Endothelial cell of umbilical vein (primary cell): ENCODE measurements at regions not wholly inside any gene's neighbourhood (a gene's known extent, or its start where the extent isn't known, plus 50 kb on each side); places are given as distances from the start of the nearest gene placed in this dataset.

ENCODE experiments used
- BruUV-seq: library from RNA; stranded (reverse); fragments of 400-500 nt; replicated peaks from 2 replicates; lab custom pipeline; 2021; lab: Mats Ljungman, UMichigan
- CTCF ChIA-PET: fragments of 300-600, 350-600 bp; sonication (Branson Sonifier 250); formaldehyde crosslinking; loops from one replicate; lab custom pipeline; 2021; ENCODE audit warnings: antibody characterized with exemption, inconsistent platforms; lab: Charles Lee
- POLR2A ChIA-PET: fragments of 300-600, 350-600 bp; sonication (Branson Sonifier 250); formaldehyde crosslinking; loops from one replicate; lab custom pipeline; 2021; ENCODE audit warnings: antibody characterized with exemption, inconsistent platforms; lab: Charles Lee
- DNase-seq: peaks from one replicate; pipeline ENCODE4 v3.0.0-alpha.2; 2011; ENCODE audit warnings: low read depth, low spot score
- FAIRE-seq: peaks from 2 replicates; lab custom pipeline; 2011; peaks lifted over from hg19 to GRCh38; lab: Jason Lieb, UNC
- H2AFZ ChIP-seq: 2 replicates; pipeline ENCODE4 v1.6.0; 2012; ENCODE audit warnings: low read depth, low read length, control low read depth, inconsistent platforms
- H3K27ac ChIP-seq: 2 replicates; pipeline ENCODE4 v1.5.1; 2011; ENCODE audit warnings: low read depth, mild to moderate bottlenecking, control low read depth, low read length, moderate library complexity; ENCODE audit not compliant: insufficient read depth
- H3K27me3 ChIP-seq, 2 experiments: 2 replicates each; pipeline versions ENCODE4 v1.6.0 to v1.6.1; 2011; ENCODE audit warnings: low read length in 2 of 2, mixed read lengths in 1 of 2; ENCODE audit not compliant: control insufficient read depth in 2 of 2, insufficient read depth in 2 of 2
- H3K36me3 ChIP-seq, 2 experiments: 2 replicates in 1 of 2; 3 replicates in 1 of 2; pipeline ENCODE4 v1.5.1; 2011; ENCODE audit warnings: low read length in 2 of 2, mild to moderate bottlenecking in 1 of 2, moderate library complexity in 1 of 2; ENCODE audit not compliant: control insufficient read depth in 2 of 2, insufficient read depth in 2 of 2; ENCODE audit errors: extremely low read depth in 1 of 2
- H3K4me1 ChIP-seq: 3 replicates; pipeline ENCODE4 v1.5.1; 2011; ENCODE audit warnings: mild to moderate bottlenecking, low read length; ENCODE audit not compliant: control insufficient read depth, insufficient read depth; ENCODE audit errors: extremely low read depth
- H3K4me2 ChIP-seq: 2 replicates; pipeline ENCODE4 v1.6.1; 2011; ENCODE audit warnings: low read length, control low read depth, mixed read lengths; ENCODE audit not compliant: insufficient read depth
- H3K4me3 ChIP-seq, 3 experiments: fragments of 200-600 bp in 1 of 3; sonication (generic), shearing (Covaris generic) in 1 of 3; replicated peaks in 1 of 3; 2 replicates each; pipeline ENCODE4 v1.5.1; 2011 to 2016; ENCODE audit warnings: control low read depth in 3 of 3, low read length in 3 of 3, mild to moderate bottlenecking in 2 of 3, inconsistent platforms in 1 of 3, low read depth in 1 of 3, moderate library complexity in 1 of 3; ENCODE audit not compliant: insufficient read depth in 1 of 3
- H3K79me2 ChIP-seq: 2 replicates; pipeline ENCODE4 v1.6.0; 2012; ENCODE audit warnings: low read length, inconsistent platforms; ENCODE audit not compliant: control insufficient read depth, insufficient read depth
- H3K9ac ChIP-seq: replicated peaks from 2 replicates; pipeline ENCODE3; 2011; ENCODE audit warnings: low read length, control low read depth; ENCODE audit not compliant: insufficient read depth; ENCODE audit errors: extremely low read depth
- H3K9me1 ChIP-seq: replicated peaks from 3 replicates; pipeline ENCODE4 v1.6.0; 2011; ENCODE audit warnings: mild to moderate bottlenecking, low read length; ENCODE audit not compliant: control insufficient read depth, insufficient read depth; ENCODE audit errors: extremely low read depth
- H3K9me3 ChIP-seq: replicated peaks from 2 replicates; pipeline ENCODE4 v1.5.1; 2012; ENCODE audit warnings: low read length, inconsistent platforms; ENCODE audit not compliant: control insufficient read depth, insufficient read depth
- H4K20me1 ChIP-seq: replicated peaks from 2 replicates; pipeline ENCODE3; 2011; ENCODE audit warnings: mild to moderate bottlenecking, low read length; ENCODE audit not compliant: control insufficient read depth, insufficient read depth; ENCODE audit errors: extremely low read depth
- CTCF ChIP-seq, 2 donors: IDR thresholded peaks; 1 replicate in 1 of 2; 2 replicates in 1 of 2; pipeline ENCODE4 v1.5.1; 2011; ENCODE audit warnings: low read length in 2 of 2, mild to moderate bottlenecking in 2 of 2, moderate library complexity in 2 of 2, control low read depth in 1 of 2, inconsistent platforms in 1 of 2, low read depth in 1 of 2; ENCODE audit not compliant: insufficient read depth in 1 of 2; ENCODE audit errors: extremely low read depth in 1 of 2
- EZH2 ChIP-seq: IDR thresholded peaks from 2 replicates; pipeline ENCODE4 v1.6.1; 2012; ENCODE audit warnings: borderline replicate concordance, low read depth, mild to moderate bottlenecking, moderate library complexity, low read length, inconsistent platforms; ENCODE audit not compliant: severe bottlenecking
- FOS ChIP-seq: IDR thresholded peaks from 2 replicates; pipeline ENCODE4 v1.6.1; 2011; ENCODE audit warnings: mild to moderate bottlenecking, low read length, moderate library complexity, borderline replicate concordance; ENCODE audit not compliant: insufficient read depth
- GATA2 ChIP-seq: IDR thresholded peaks from 2 replicates; pipeline ENCODE4 v1.7.0; 2011; ENCODE audit warnings: low read depth, mild to moderate bottlenecking, moderate library complexity, mixed read lengths, low read length; ENCODE audit not compliant: insufficient read length, insufficient read depth
- JUN ChIP-seq: IDR thresholded peaks from 2 replicates; pipeline ENCODE4 v1.6.1; 2011; ENCODE audit warnings: borderline replicate concordance, low read depth; ENCODE audit not compliant: insufficient read length, insufficient read depth
- MAX ChIP-seq: IDR thresholded peaks from 2 replicates; pipeline ENCODE4 v1.6.1; 2011; ENCODE audit not compliant: insufficient read depth, insufficient read length
- MYC ChIP-seq: IDR thresholded peaks from one replicate; pipeline ENCODE4 v1.6.1; 2011; ENCODE audit warnings: mild to moderate bottlenecking, low read depth, low read length
- POLR2A ChIP-seq: IDR thresholded peaks from 2 replicates; pipeline ENCODE4 v1.6.1; 2012; ENCODE audit warnings: low read depth, mild to moderate bottlenecking, control low read depth, low read length
- POLR2AphosphoS5 ChIP-seq: IDR thresholded peaks from 2 replicates; pipeline ENCODE4 v1.6.1; 2012; ENCODE audit warnings: low read depth, mild to moderate bottlenecking, control low read depth, low read length, moderate library complexity; ENCODE audit not compliant: insufficient read depth
- dilution Hi-C: fragments of 300-500 bp; cut with MboI; formaldehyde crosslinking; loops from one replicate; pipeline ENCODE4 v1.15.0; 2019; ENCODE audit warnings: low sequenced_read_pairs; ENCODE audit not compliant: extremely low pct_ligation_motif_present
- intact Hi-C: fragments of 100-400 bp; cut with micrococcal nuclease; formaldehyde crosslinking; loops from one replicate; pipeline ENCODE4 v1.10.0; 2022

DNA sequence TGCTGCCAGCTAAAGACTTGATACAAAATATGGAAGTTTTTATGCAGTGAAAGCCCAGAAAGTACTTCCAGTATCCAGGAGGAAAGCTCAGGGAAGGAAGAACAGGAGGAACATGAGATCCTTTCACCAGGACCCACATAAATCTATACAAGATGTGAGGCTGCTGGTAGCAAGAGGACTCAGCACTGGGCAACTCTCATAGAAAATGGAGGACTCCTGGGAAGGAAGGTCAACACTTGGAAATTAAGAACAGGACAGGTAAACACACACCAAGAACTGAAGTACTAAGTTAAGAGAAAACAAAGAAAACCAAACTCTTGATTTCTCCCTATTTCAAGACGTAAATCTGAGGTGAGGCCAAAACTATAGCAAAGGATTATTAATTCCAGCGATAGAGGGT, 220.5 kb upstream of the HSF2 start:
- Histone ChIP-seq H4K20me1 (no peaks in the 10 kb centered on the region), H3K27ac (no peak overlapping the region), H2AFZ (no peak overlapping the region), H3K4me1 (no peaks in the 10 kb centered on the region), H3K4me2 (no peak overlapping the region), H3K36me3 (no peaks in the 10 kb centered on the region), H3K79me2 (no peaks in the 10 kb centered on the region), H3K4me3 (no peak overlapping the region), H3K27me3 (no peaks in the 10 kb centered on the region), H3K9me3 (no peaks in the 10 kb centered on the region), H3K9me1 (no peaks in the 10 kb centered on the region), H3K9ac (no peak overlapping the region)
- BruUV-seq, result no TSS peak
- dilution Hi-C loops, result no loop called here
- POLR2A ChIA-PET, result no interaction called here
- TF ChIP-seq MAX (no peak), MYC (no peak), GATA2 (no peak), EZH2 (no peak), JUN (no peak), POLR2AphosphoS5 (no peak), FOS (no peak), CTCF (IDR thresholded peaks at IDR 0.05; ENCODE audit: extremely low read depth in 1 of 2, insufficient read depth in 1 of 2, low read depth in 1 of 2, low read length in 2 of 2) (no peak), POLR2A (no peak)
- CTCF ChIA-PET, result no interaction called here
- intact Hi-C loops, result no loop called here
- DNase-seq (no peak), FAIRE-seq (no peak)
